NCI-H1417 (cell line): ENCODE measurements at regions not wholly inside any gene's neighbourhood (a gene's known extent, or its start where the extent isn't known, plus 50 kb on each side); places are given as distances from the start of the nearest gene placed in this dataset.

ENCODE experiments used
- DNase-seq, 3 experiments: peaks; one replicate each; lab custom pipeline; 2025; lab: John Stamatoyannopoulos, UW

DNA sequence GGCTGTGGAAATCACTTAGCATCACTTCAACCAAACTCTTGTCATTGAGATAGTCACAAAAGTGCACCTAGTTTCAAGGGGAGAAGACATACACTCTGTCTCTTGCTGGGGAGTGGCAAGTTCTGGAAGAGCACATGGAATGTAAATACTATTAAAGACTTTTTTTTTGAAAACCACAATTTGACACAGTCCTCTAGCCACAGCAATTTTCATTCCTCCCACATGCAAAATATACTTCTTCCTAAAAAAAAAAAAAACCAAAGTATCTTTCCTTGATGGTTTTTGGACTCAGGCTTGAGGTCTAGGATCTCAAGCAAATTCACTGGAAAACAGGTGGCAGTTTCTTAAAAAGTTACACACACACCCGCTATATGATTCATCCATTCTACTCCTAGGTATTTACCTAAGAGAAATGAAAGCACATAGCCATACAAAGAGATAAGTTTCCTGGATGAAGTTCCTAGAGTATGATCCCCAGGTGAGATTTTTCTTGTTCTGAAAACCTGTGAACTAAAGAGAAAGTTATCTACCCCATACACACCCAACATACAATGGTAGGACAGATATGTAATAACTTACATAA lies 295.8 kb downstream of the SP3 start:
- no peak for DNase-seq

DNA sequence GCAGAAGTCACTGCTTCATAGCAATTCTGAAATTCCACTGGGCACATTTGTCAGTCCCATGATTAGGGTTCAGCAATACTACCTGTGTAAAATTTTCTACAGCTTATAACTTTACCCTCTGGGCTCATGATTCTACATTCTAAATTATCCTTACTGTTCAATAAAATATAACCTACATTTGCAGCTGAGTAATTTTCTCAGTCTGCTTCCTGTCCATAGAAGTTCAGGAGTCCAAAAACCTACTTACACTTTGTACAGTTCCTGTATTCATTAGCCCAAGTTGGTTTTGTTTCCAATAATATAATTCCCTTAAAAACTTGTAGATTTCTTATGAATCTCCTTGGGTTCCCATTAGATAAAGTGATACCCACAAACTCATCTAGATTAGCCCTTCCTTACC lies 295.3 kb downstream of the SP3 start:
- DNase-seq, result no peak

DNA sequence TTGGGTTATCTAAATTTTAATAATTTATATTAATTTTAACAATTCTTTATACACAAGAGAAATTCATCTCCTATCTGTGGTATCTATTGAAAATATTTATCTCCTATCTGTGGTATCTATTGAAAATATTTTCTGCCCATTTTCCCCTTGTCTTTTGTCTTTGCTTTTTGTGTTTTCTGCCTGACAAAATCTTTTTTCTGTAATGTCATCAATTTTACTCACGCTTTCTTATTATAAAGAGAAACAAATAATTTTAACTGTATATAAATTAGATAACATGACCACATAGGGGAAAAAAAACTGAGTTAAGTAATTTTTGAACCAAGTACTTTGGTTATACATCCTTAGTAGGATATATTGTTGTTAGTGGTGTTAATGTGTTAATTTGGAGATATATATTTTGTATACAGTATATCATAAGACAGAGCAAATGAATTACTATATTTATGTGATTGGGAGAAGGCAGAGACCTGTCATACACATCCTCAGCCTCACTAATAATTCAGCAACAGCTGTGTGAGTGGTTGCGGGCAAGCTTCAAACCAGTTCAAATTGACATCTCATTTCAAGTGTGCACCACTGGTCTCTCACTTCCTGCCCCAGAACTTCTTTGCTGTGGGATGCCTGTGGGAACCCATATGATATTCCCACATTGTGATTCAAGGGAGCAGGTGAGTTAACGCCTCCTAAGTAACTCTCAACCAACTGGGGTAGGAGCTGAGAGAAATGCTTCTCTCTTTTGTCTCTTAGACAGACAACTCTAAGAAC lies 292.4 kb downstream of the SP3 start:
- DNase-seq, result no peak

DNA sequence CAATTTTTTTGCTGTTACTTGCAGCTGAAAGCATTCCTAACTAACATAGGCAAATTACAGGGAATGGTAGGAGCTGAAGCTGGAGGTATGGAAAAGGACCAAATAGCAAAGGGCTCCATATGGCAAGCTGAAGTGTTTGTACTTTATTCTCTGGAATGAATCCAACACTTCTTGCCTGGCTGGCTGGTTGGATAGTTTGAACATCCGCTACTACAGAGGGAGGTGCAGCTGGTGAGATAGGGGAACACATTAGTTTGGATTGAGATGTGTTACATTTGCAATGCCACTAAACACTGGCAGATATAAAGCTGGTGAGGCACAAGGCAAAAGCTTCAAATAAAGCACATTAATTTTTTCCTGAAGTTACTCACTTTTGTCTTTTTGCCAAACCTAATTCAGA lies 291.5 kb downstream of the SP3 start:
- no peak for DNase-seq

DNA sequence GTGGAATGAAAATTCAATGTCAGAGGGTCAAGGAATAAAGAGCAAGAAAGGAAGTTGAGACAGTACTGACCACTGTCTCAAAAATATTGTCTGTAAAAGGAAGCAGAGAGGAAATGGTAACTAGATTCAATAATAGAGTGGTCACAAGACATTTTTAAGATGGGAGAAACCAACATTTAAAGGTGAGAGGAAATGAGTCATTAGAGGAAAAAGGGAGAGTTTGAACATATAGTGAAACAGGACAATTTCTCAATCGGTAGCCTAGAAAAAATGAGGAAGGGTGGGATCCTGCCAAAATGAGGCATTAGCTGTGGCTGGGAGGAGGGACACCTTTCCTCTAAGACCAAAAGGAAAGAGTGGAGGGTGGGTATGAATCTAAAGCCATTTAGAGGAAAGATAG lies 288.5 kb downstream of the SP3 start:
- DNase-seq, result no peak

DNA sequence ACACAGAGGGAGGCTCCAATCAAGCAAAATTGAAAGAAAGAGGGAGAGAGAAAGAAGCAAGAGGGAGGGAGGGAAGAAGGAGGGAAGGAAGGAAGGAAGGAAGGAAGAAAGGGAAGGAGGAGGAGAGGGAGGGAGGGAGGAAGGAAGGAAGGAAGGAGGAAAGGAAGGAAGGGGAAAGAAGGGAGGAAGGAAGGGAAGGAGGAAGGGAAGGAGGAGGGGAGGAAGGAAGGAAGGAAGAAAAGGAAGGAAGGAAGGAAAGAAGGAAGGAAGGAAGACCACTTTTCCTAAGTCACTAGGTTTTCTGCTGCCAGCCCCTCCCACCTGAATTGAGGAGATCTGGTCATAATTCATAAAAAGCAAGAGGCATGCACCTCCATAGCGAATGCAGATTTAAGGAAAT lies 287.0 kb downstream of the SP3 start:
- DNase-seq, result no peak

DNA sequence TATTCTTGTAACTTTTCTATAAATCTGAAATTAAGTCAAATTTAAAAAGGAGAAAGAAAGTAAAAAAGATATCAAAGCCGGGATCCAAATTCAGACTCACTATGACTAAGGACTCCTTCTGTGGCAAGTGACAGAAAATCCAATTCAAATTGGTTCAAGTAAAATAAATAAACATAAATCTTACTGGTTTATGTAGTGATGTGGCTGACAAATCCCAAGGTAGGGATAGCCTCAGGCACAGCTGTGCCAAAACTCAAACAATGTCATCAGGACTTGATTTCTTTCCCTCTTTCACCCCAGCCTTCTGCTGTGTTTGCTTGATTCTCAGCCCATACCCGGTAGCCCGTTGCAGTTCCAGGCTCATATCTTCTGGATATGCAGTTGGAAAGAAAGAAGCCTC lies 284.6 kb downstream of the SP3 start:
- DNase-seq, result peak in 1 of 3 experiments; percentile 0

DNA sequence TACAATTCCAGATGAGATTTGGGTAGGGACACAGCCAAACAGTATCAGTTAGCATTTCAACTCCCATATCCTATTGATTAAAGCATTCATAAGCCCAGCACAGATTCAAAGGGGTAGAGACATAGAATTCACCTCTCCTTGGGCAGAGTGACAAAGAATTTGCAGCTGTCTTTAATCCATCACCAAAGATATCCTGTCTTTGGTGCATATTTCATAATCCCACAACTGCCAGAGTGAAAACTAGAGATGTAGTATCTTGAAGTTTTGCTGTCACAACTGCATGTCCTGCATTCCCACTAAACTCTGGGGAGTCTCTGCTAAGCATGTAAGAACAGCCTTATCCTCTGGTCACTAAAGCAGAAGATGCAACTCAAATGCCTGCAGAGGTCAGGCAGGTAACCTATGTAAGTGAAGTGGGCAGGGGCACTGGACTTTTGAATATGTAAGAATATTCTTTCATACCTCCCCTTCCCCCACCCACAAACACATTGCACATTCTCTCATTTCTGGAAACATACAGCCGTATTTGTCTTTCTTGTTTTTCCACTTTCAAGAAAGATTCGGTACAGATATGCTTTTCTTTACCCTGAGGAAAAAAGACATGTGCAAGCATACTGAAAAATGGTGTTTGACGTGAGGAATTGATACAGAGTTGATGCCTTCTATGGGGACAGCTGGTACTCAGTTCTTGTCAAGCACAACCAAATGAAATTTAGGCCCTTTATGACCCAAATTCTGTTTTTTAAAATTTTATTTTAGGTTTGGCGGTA lies 283.1 kb downstream of the SP3 start:
- DNase-seq, result no peak

DNA sequence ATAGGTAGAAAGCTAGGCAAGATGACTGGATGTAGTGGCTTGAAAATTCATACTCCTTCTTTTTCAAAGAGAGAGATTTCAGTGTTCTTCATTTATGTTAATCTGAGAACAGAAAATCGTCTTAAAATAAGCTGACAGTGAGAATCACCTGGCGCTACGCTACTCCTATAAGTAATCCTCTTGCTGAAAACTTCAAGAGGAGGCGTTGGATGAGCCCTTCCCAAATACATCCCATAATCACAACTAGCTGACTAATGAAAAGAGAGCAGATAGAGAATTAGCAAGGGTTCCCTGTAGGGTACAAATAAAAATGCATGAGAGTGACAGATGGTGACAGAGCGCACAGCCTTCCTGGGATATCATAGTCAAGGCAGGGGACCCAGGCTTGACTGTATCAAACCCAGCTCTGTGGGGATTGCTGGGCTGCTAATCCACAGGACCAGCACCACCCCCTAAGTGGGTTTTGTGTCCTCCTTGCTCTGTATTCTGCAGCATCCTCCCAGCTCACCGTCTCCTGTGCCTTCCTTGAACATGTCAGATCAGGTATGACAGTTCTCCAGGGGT lies 280.2 kb downstream of the SP3 start:
- no peak for DNase-seq

DNA sequence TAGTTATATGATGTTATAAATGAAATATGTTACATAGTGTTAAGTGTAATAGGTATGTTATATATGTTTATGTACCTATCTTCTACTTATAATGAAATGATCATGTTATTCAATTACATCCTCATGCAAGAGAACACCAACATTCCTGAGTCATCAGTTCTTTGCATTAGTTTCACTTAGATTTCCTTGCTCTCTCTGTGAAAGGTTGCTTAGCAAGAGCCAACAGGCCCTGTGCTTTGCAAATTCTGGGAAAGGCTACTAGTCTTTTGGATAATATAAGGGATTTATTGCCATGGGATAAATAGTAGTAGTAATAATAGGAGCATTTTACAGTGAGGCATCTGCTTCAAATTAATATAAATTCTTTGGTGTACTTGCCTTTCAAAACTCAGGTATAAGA lies 274.8 kb downstream of the SP3 start:
- DNase-seq, result no peak

DNA sequence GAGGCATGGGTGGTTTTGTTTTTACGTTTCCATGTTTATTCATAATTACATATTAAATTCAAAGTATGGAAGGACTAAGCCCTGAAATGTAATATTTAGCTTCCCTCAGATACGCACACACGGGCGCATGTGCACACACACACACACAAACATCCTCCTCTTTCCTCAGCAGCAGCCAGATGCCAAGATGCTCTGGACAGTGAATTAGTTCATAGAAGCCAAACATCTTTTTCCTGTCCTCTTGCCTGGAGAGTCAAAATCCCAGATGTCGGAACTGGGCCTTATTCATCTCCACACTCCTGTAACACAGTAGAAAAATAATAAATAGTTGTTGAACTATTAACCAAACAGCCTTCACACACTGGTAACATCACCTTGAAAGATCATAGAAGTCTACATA lies 273.1 kb downstream of the SP3 start:
- no peak for DNase-seq

DNA sequence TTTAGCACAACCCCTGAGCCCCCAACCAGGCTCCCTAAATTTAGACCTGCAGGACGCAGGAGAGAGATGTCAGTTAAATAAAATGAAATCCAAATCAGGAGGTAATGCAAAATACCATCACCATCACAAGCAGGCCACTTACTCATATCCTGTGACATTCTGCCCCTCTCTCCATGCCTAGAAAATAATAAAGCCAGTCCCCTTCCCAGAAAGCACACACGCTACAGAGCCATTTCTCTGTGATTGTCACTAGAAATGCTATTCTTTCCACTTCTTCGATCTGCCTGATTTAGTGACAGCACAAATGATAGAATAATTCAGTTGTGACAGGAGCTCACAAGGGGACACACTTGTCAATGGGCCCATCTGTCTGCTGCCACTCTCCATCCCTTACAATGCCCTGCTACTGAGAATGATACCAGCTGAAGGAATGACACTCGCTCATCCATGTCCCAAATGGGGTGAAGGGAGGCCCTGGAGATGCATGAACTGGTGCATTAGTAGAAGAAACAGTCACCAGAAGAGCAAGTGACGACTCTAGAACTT lies 272.1 kb downstream of the SP3 start:
- DNase-seq, result no peak

DNA sequence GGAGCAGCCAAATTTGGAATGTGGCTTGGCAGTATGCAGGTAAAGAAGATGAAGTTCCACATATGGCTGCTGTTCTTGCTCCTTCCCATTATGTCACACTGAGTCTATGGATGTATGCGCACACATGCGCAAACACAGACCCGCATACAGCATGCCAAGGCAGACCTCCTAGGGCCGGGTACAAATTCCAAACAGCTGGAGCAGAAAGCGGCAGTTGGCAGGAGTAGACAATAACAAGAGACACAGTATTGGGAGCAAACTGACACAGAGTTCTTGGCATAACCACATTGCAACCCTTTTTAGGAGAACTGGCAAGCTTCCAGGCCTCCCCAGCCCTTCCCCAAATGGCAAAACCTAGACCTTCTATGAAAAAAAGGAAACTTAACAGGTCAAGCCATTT lies 268.9 kb downstream of the SP3 start:
- DNase-seq, result no peak

DNA sequence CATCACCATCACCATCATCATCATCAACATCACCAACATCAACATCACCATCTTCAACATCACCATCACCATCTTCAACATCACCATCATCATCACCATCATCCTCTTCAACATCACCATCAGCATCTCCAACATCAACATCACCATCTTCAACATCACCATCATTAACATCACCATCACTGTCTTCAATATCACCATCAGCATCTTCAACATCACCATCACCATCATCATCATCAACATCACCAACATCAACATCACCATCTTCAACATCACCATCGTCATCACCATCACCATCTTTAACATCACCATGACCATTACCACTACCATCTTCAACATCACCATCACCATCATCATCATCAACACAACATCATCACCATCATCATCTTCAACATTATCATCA lies 267.2 kb downstream of the SP3 start:
- DNase-seq, result no peak

DNA sequence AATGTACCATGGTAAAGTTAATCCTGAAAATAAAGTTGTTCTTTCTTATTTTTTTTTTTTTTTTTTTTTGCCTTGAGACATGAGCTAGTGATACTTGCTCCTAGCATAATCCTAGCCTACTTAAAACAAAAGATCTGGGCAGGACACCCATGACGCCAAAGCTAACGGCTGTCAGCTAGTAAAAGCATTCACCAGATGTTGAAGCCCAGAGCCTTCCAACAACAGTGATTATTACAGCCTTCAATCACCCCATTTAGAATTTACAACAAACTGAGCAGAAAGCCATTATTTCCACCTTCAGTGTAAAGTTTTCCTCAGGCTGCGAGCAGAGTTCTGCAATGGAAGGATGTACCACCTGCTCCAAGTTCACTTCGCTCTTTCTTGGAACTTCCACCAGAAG lies 259.5 kb downstream of the SP3 start:
- DNase-seq, result no peak

DNA sequence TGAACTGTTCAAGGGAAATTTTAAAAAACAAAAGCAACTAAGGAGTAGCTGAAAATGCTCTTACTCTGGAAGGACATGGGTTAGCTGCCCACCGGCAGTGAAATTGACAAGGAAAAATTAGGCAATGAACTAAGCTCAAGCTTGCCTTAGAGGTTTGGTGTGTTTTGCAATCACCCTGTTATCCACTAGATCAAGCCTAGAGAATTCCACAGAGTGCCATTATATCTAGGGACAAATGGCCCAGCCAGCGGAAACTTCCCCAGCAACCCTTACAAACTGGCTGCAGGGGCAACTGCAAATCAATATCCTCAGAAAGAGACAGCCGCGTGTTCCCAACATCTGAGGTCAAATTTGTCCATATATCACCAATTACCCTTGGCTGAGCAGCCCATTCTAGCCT lies 258.2 kb downstream of the SP3 start:
- no peak for DNase-seq

DNA sequence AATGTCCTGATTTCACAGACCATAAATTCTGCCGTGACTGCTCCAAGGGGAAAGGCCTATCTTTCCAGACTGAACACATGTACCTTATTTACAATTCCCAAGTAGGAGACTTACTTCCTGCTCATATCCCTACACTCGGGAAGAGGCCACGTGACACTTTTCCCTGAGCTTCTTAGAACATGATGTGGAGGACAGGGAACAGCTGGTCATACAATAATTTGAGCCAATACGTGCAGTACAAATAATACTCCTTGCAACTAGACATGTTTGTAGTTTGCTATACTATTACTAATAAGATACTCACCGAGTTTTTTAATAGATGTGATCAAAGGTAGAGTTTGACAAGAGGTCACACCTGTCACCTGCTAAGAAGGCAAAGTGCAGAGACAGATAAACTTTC lies 256.4 kb downstream of the SP3 start:
- DNase-seq, result no peak

DNA sequence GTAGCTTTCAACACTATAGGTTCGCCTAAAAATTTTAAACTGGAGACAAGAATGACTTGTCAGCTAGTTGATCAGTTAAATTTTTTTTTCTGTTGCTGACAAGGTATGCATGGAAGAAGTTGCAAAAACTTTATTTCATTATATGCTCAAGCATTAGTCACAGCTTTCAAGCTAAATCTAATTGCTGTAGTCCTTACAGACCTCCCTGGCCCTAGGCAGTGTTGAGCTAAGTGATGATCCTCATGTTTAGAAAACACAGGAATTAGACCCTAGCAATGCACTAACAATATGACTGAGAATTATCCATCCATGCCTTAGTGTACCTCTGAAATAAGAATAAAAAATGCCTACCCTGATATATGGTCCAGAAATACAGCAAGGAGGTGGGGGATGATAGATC lies 253.4 kb downstream of the SP3 start:
- DNase-seq, result no peak

DNA sequence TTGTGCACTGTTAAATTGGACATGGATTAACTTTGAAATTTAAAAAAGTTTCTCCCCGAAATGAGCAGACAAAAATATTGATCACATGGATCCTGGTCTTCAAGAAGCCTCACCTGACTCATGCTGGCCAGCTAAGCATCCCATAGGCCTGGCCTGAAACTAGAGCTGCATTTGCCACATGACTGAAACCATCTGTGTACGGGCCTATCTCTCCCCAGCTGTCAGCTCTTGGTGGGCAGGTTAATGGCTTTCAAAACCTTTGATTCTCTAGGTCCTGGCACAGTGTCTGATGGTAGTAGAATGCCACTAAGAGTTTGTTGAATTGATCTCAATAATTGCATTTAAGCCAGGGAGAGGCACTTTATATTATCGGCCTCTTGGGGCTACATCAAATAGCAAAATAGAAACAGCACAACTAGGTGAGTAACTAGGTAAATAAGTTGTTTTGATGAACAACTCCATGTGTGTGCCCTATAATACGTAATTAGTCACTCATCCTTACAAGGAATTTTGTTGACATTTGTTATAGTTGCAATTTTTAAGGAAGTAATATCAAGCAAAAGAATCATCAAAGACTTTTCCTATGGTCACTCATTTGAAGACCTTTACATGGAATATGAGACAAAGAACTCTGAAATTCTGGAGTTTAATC lies 251.1 kb downstream of the SP3 start:
- no peak for DNase-seq

DNA sequence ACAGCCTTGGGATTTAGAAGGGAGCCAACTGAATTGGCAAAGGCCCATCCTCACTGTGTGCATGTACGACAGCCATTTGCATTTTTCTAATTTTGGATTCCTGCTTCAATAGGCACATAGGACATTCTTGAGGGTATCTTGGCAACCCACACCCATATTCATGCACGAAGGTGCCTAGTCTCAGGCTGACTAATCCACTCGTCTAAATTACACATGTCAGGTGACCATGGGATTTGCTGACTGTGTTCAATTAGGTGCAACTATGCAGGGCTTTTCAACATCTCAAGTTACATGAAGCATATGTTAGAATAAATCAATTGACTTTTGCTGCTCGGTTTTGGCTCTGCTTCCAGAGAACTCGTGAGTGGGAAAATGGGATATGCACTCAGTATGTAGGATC lies 249.7 kb downstream of the SP3 start:
- no peak for DNase-seq

DNA sequence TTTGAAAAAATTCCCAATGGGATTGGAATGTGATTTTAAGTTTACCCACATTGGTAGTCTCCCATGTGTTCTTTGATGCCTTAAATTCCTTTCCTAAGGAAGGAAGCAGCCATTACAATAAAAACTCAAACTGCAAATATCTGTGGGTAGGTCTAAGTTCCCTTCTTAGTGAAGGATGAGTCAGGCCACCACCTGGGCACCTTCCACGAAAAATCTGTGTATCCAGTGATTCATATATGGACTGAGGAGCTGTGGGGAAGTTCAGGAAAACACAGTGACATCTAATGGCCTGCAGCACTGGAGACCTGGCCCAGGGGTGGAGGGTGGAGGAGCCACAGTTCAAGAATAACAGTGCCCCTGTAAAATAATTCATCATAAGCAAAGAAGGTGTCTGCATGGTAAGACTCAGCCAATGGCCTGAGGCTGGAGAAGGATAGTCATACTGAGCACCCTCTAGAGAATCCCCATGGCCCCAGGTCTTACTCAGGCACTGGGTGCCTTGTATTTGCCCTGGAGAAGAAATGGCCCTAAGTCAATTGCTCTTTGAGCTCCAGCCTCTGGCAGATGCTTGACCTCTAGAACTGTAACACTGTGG lies 248.6 kb downstream of the SP3 start:
- no peak for DNase-seq

DNA sequence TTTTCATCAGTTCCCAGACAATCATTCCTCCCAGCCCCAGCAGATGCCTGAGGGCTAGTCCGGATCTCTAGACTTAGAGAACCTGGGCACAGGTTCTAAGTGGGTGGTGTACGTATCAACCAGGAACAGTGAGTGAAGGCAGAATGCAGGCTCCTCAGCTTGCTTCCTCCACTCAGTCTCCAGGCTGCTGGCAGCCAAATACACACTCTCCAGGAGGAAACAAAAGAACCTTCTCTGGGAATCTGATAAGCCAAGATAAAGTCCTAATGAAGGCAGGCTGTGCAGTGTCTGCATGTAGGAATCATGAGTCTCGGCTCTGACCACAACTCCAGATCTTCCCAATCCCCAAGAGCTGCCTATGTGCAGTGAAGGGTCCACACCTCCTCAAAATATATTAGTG lies 245.7 kb downstream of the SP3 start:
- no peak for DNase-seq
